GM12891 (cell line): ENCODE measurements at regions not wholly inside any gene's neighbourhood (a gene's known extent, or its start where the extent isn't known, plus 50 kb on each side); places are given as distances from the start of the nearest gene placed in this dataset.

Source experiments
- POLR2A ChIP-seq: IDR thresholded peaks from 2 replicates; pipeline ENCODE4 v1.6.1; 2011; ENCODE audit warnings: low read depth, low read length, control low read depth
- POLR2AphosphoS5 ChIP-seq: IDR thresholded peaks from 2 replicates; pipeline ENCODE4 v1.6.1; 2011; ENCODE audit warnings: low read depth, low read length, control low read depth
- TAF1 ChIP-seq: IDR thresholded peaks from 2 replicates; pipeline ENCODE4 v1.6.1; 2011; ENCODE audit warnings: low read depth, low read length, control low read depth

- TF ChIP-seq TAF1 (no peak), POLR2A (no peak), POLR2AphosphoS5 (no peak)
Observed at GRCh38 chr2:19228181-19228593, 130.2 kb downstream of the OSR1 start.
